Coronary artery (tissue), 2 donors: ENCODE measurements at regions not wholly inside any gene's neighbourhood (a gene's known extent, or its start where the extent isn't known, plus 50 kb on each side); places are given as distances from the start of the nearest gene placed in this dataset.

Experiments used
- DNase-seq: peaks from one replicate; pipeline ENCODE4 v3.0.0-alpha.2; 2017; ENCODE audit warnings: low spot score
- H3K27ac ChIP-seq, 2 donors: fragments of 200-600 bp; sonication (generic); one replicate each; pipeline ENCODE4 v1.5.1; 2016 to 2019
- H3K4me3 ChIP-seq: fragments of 200-600 bp; sonication (generic); 2 replicates; pipeline ENCODE4 v1.5.1; 2016; ENCODE audit warnings: mild to moderate bottlenecking, moderate library complexity
- CTCF ChIP-seq: fragments of 200-600 bp; sonication (generic); IDR thresholded peaks from one replicate; pipeline ENCODE4 v1.5.1; 2019; ENCODE audit warnings: antibody characterized with exemption

GRCh38 chr9:118594428-118594827 is 774.8 kb downstream of the BRINP1 start:
- no peak overlapping the region for H3K4me3 ChIP-seq
- H3K27ac ChIP-seq, result no peak overlapping the region
- no peak for TF ChIP-seq CTCF
- DNase-seq, result no peak

DNA sequence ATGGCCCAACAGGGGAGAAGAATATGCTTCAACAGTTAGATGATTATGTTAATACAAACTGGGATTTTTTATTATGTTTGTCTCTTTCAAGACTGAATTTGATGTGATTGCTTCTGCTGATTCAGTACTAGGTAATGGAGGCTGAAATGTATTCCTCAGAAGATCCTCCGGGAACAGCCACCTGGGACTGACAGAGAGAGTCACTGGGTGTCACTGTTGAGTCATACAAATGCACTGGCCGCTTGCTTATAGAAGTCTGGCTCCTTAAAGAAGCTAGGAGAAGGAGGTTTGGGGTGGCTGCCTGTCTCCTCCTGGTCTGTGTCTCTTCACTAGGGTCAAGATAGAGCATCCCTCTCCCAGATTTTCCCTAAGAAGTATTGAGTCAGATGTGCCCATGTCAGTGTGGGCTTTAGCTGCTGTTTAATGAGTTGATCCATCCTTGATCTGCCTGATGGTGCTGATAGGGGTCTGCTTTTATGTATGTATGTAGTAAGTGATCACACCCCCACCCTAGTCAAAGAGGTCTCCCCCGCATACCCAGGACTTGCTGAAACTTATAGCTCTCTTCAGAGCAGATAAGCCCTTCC is 773.4 kb downstream of the BRINP1 start:
- no peak for DNase-seq
- Histone ChIP-seq H3K4me3 (no peak overlapping the region), H3K27ac (no peak overlapping the region)
- no peak for TF ChIP-seq CTCF

GRCh38 chr9:118596374-118597015 is 772.7 kb downstream of the BRINP1 start:
- H3K4me3 ChIP-seq, result no peak overlapping the region
- H3K27ac ChIP-seq, result no peak overlapping the region
- no peak for DNase-seq
- TF ChIP-seq CTCF, result no peak

GRCh38 chr9:118606668-118607067 is 762.6 kb downstream of the BRINP1 start:
- TF ChIP-seq CTCF, result no peak
- no peak overlapping the region for H3K27ac ChIP-seq
- DNase-seq, result no peak
- H3K4me3 ChIP-seq, result no peak overlapping the region

DNA sequence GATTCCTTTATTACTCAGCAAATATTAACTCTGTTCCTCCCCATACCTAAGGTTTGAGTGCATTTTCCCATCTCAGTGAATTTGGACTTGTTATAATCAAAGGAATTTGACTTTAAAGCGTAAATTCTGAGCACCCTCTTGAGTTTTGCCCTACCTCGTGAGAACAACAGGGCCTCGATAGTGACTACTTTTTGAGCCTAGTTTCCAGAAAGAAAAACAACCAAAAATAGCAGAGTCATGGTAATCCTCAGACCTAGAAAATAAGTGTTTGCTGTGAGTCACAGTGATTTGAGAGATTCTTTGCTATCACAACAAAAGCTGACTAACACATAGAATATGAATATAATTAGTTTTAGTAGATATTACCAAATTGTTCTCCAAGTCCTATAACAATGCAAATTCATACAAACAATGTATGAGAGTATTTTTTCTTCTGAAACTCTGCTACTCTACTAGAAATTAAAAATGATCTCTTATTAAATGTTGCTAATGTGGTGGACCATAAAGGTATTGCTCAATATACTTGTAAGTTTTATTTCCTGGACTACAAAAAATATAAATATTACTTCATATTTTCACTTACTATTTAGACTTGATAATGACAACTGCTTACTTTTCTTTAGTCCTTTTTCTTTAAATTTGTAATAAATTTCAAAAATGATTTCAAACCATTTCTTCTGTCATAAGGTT is 759.7 kb downstream of the BRINP1 start:
- no peak for TF ChIP-seq CTCF
- DNase-seq, result no peak

DNA sequence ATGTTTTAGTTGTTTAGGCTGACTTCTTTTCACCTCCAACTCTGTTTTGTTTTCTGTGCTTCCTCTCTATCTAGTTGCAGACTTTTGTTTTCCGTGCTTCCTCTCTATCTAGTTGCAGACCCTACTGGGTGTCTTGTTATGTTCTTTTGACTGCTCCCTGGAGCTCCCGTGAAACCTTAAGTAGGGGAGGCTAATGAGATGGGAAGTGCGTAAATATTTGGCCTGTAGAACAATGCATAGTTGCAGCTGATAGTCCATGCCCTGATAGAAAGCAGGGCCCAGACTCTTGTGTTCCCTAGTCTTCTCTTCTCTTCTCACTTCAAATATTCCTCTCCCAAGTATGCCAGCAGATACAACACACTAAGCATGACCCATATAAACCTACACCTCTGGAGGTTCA is 757.0 kb downstream of the BRINP1 start:
- no peak overlapping the region for H3K4me3 ChIP-seq
- DNase-seq, result no peak
- no peak overlapping the region for H3K27ac ChIP-seq
- no peak for TF ChIP-seq CTCF

More for the DNA sequence above, 759.7 kb downstream of the BRINP1 start:
- no peak overlapping the region for H3K4me3 ChIP-seq
- no peak overlapping the region for H3K27ac ChIP-seq

DNA sequence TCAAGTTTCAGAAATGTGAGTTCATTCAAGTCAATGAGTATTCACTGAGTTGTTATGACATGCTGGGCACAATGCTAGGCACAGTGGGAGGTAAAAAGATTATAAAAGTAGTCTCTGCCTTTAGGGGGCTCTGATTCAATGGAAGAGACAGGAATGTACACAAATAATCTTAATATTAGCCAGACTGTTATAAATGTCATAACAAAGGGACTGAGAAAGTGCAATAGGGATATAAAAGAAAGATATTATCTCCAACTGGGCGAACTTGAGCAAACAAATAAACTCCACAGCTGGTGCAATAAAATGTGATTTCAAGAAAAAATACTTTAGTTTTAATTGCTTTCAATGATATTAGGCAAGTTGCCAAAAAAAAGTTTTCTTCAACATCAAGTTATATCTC is 755.2 kb downstream of the BRINP1 start:
- TF ChIP-seq CTCF, result no peak
- Histone ChIP-seq H3K27ac (no peak overlapping the region), H3K4me3 (no peak overlapping the region)
- no peak for DNase-seq
